SK-N-SH (cell line): ENCODE measurements at regions not wholly inside any gene's neighbourhood (a gene's known extent, or its start where the extent isn't known, plus 50 kb on each side); places are given as distances from the start of the nearest gene placed in this dataset.

ENCODE experiments used
- CTCF ChIA-PET: fragments of 300-600, 350-600 bp; formaldehyde crosslinking; extraction: SDS; loops from one replicate; lab custom pipeline; 2021; lab: Yijun Ruan, JAX
- POLR2A ChIA-PET: fragments of 350-600 bp; sonication (Branson Sonifier 250); formaldehyde crosslinking; extraction: SDS; loops from one replicate; lab custom pipeline; 2020; ENCODE audit warnings: antibody characterized with exemption, inconsistent platforms; lab: Yijun Ruan, JAX
- DNase-seq: peaks from one replicate; pipeline ENCODE4 v3.0.0; 2012
- H2AFZ ChIP-seq: fragments of 200-600 bp; sonication (generic); 2 replicates; pipeline ENCODE4 v1.8.1; 2016; ENCODE audit warnings: antibody characterized with exemption, mild to moderate bottlenecking, low read depth
- H3F3A ChIP-seq: fragments of 200-600 bp; sonication (generic); replicated peaks from 2 replicates; pipeline ENCODE3; 2016; ENCODE audit warnings: antibody characterized with exemption, mild to moderate bottlenecking; ENCODE audit not compliant: insufficient read depth
- H3K27ac ChIP-seq, 2 experiments: fragments of 200-500 bp in 1 of 2; fragments of 200-600 bp in 1 of 2; sonication (Bioruptor generic) in 1 of 2; sonication (generic), shearing (Covaris generic) in 1 of 2; 2 replicates each; pipeline versions ENCODE4 v1.5.1 to v1.6.1; 2014 to 2016; ENCODE audit warnings: low read depth in 2 of 2, inconsistent platforms in 1 of 2, low read length in 1 of 2, mild to moderate bottlenecking in 1 of 2, mixed read lengths in 1 of 2
- H3K27me3 ChIP-seq: fragments of 200-600 bp; sonication (generic), shearing (Covaris generic); 2 replicates; pipeline ENCODE4 v1.6.1; 2016; ENCODE audit warnings: mixed run types; ENCODE audit not compliant: insufficient read depth
- H3K36me3 ChIP-seq, 2 experiments: fragments of 200-500 bp in 1 of 2; fragments of 200-600 bp in 1 of 2; sonication (Bioruptor generic) in 1 of 2; sonication (generic) in 1 of 2; replicated peaks in 1 of 2; 2 replicates each; pipeline versions ENCODE3 to v1.5.1; 2014 to 2016; ENCODE audit warnings: low read length in 1 of 2, mild to moderate bottlenecking in 1 of 2; ENCODE audit not compliant: insufficient read depth in 2 of 2, control insufficient read depth in 1 of 2
- H3K4me1 ChIP-seq, 2 experiments: fragments of 200-500 bp in 1 of 2; fragments of 200-600 bp in 1 of 2; sonication (Bioruptor generic) in 1 of 2; sonication (generic), shearing (Covaris generic) in 1 of 2; 2 replicates each; pipeline versions ENCODE4 v1.5.1 to v1.6.1; 2014 to 2016; ENCODE audit warnings: low read depth in 1 of 2, low read length in 1 of 2, mixed run types in 1 of 2; ENCODE audit not compliant: insufficient read depth in 2 of 2, control insufficient read depth in 1 of 2
- H3K4me2 ChIP-seq: fragments of 200-600 bp; sonication (generic), shearing (Covaris generic); 2 replicates; pipeline ENCODE4 v1.6.1; 2017; ENCODE audit warnings: mixed run types
- H3K4me3 ChIP-seq, 2 experiments: fragments of 200-500 bp in 1 of 2; fragments of 200-600 bp in 1 of 2; sonication (Bioruptor generic) in 1 of 2; sonication (generic), shearing (Covaris generic) in 1 of 2; 2 replicates each; pipeline versions ENCODE4 v1.5.1 to v1.8.1; 2014 to 2016; ENCODE audit warnings: low read depth in 2 of 2, inconsistent platforms in 1 of 2, low read length in 1 of 2, mild to moderate bottlenecking in 1 of 2, mixed read lengths in 1 of 2, moderate library complexity in 1 of 2
- H3K79me2 ChIP-seq: fragments of 200-600 bp; sonication (generic); 2 replicates; pipeline ENCODE4 v1.8.1; 2017; ENCODE audit warnings: mild to moderate bottlenecking; ENCODE audit not compliant: insufficient read depth
- H3K9ac ChIP-seq: fragments of 200-600 bp; sonication (generic); 2 replicates; pipeline ENCODE4 v1.6.1; 2017; ENCODE audit warnings: mixed run types
- H3K9me2 ChIP-seq: fragments of 200-600 bp; sonication (generic); 2 replicates; pipeline ENCODE4 v1.6.1; 2017; ENCODE audit warnings: mixed run types
- H3K9me3 ChIP-seq: fragments of 200-600 bp; sonication (generic); 2 replicates; pipeline ENCODE4 v1.6.1; 2017; ENCODE audit warnings: mixed run types, mild to moderate bottlenecking, moderate library complexity
- H4K20me1 ChIP-seq: fragments of 200-600 bp; sonication (generic); 2 replicates; pipeline ENCODE4 v1.6.1; 2017; ENCODE audit warnings: mild to moderate bottlenecking, mixed run types; ENCODE audit not compliant: insufficient read depth
- FOSL2 ChIP-seq: IDR thresholded peaks from 2 replicates; pipeline ENCODE4 v1.4.0; 2012; ENCODE audit warnings: low read depth, mild to moderate bottlenecking, moderate library complexity, borderline replicate concordance
- FOXM1 ChIP-seq: IDR thresholded peaks from 2 replicates; pipeline ENCODE4 v1.4.0; 2012; ENCODE audit warnings: low read depth, mild to moderate bottlenecking
- GATA2 ChIP-seq: sonication (generic); formaldehyde crosslinking; IDR thresholded peaks from 2 replicates; pipeline ENCODE4 v1.5.0; 2020; ENCODE audit warnings: mild to moderate bottlenecking, missing genetic modification reagents
- IRF3 ChIP-seq: fragments of 150-350 bp; IDR thresholded peaks from 2 replicates; pipeline ENCODE4 v1.6.1; 2016; ENCODE audit warnings: mild to moderate bottlenecking, low read depth, low read length
- JUND ChIP-seq: IDR thresholded peaks from 2 replicates; pipeline ENCODE4 v1.4.0; 2012
- MEF2A ChIP-seq: IDR thresholded peaks from 2 replicates; pipeline ENCODE4 v1.4.0; 2012; ENCODE audit warnings: low read depth, borderline replicate concordance
- POLR2AphosphoS5 ChIP-seq: IDR thresholded peaks from 2 replicates; pipeline ENCODE4 v1.6.1; 2012; ENCODE audit warnings: low read depth, low read length
- RFX5 ChIP-seq: IDR thresholded peaks from 2 replicates; pipeline ENCODE4 v1.6.1; 2012; ENCODE audit warnings: mild to moderate bottlenecking, improper control_type of control experiment, low read length
- SIN3A ChIP-seq: IDR thresholded peaks from 2 replicates; pipeline ENCODE4 v1.6.1; 2012; ENCODE audit warnings: low read depth, mild to moderate bottlenecking, low read length, moderate library complexity, borderline replicate concordance
- SMC3 ChIP-seq: IDR thresholded peaks from 2 replicates; pipeline ENCODE4 v1.6.1; 2012; ENCODE audit warnings: low read depth, low read length, improper control_type of control experiment
- TEAD4 ChIP-seq: IDR thresholded peaks from 2 replicates; pipeline ENCODE4 v1.4.0; 2012; ENCODE audit warnings: mild to moderate bottlenecking, borderline replicate concordance; ENCODE audit not compliant: insufficient read depth
- USF1 ChIP-seq: IDR thresholded peaks from 2 replicates; pipeline ENCODE4 v1.4.0; 2012; ENCODE audit warnings: low read depth, borderline replicate concordance
- YY1 ChIP-seq: IDR thresholded peaks from 2 replicates; pipeline ENCODE4 v1.4.0; 2012; ENCODE audit warnings: low read depth, mild to moderate bottlenecking
- ZBTB33 ChIP-seq: IDR thresholded peaks from 2 replicates; pipeline ENCODE4 v1.4.0; 2012; ENCODE audit warnings: low read depth, borderline replicate concordance
- WGBS: methylation state at CpG from one replicate; pipeline ENCODE4 v1.1.6; 2017; ENCODE audit warnings: low lambda C conversion rate; 5-methylcytosine and 5-hydroxymethylcytosine counted together
- TF ChIP-seq, protein P1 (sequence below): IDR thresholded peaks from 2 replicates; pipeline ENCODE4; 2012
- TF ChIP-seq, protein P2 (sequence below): fragments of 200-600 bp; sonication (generic); IDR thresholded peaks from 2 replicates; pipeline ENCODE4 v1.6.1; 2017; ENCODE audit warnings: antibody characterized with exemption, mild to moderate bottlenecking, moderate library complexity
- TF ChIP-seq, protein P3 (sequence below): IDR thresholded peaks from 2 replicates; pipeline ENCODE4 v1.6.1; 2012; ENCODE audit warnings: mild to moderate bottlenecking, low read depth, low read length, moderate library complexity

DNA sequence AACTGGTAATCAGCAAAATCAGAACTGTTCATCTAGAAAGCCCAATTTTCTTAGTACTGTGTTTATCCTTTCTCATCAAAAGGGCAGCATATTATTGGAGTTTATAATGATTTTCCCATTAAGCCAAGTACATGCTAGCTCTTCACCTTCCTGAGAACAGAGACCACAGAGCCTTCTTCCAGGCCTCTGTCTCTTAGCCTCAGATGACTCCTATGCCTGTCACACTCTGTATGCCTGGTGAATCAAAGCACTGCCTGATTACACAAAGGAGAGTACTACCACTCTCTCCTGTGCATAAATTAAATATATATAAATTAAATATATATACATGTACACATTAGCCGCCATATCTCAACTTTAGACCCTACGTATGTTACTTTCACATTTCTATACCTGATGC is 636.1 kb downstream of the NTRK3 start:
- Histone ChIP-seq H3K27me3 (no peaks in the 10 kb centered on the region), H3K4me1 (no peaks in the 10 kb centered on the region), H2AFZ (no peak overlapping the region), H3K9ac (no peak overlapping the region), H3K4me3 (no peak overlapping the region), H3K27ac (no peak overlapping the region), H3K79me2 (no peaks in the 10 kb centered on the region), H3K4me2 (no peak overlapping the region), H3K9me2 (no peaks in the 10 kb centered on the region), H3K36me3 (no peaks in the 10 kb centered on the region), H4K20me1 (no peaks in the 10 kb centered on the region), H3K9me3 (no peaks in the 10 kb centered on the region), H3F3A (no peaks in the 10 kb centered on the region)
- ChIA-PET POLR2A (no interaction called here), CTCF (interaction anchor here (1.6 kb wide), 1 partner anchor 15 kb away, joined by 3 read pairs; no protein-coding TSS in a partner anchor)
- 92% methylated on average over 2 of the region's 2 CpGs for WGBS
- no peak for DNase-seq
- TF ChIP-seq FOSL2 (no peak), JUND (no peak), ZBTB33 (no peak), YY1 (no peak), RFX5 (no peak), SIN3A (no peak), TEAD4 (no peak), FOXM1 (no peak), POLR2AphosphoS5 (no peak), SMC3 (no peak), MEF2A (no peak), USF1 (no peak), IRF3 (no peak), GATA2 (CRISPR knock-in tag) (no peak)
- TF ChIP-seq, protein P1, sequence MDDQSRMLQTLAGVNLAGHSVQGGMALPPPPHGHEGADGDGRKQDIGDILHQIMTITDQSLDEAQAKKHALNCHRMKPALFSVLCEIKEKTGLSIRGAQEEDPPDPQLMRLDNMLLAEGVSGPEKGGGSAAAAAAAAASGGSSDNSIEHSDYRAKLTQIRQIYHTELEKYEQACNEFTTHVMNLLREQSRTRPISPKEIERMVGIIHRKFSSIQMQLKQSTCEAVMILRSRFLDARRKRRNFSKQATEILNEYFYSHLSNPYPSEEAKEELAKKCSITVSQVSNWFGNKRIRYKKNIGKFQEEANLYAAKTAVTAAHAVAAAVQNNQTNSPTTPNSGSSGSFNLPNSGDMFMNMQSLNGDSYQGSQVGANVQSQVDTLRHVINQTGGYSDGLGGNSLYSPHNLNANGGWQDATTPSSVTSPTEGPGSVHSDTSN: no peak
- TF ChIP-seq, protein P2, sequence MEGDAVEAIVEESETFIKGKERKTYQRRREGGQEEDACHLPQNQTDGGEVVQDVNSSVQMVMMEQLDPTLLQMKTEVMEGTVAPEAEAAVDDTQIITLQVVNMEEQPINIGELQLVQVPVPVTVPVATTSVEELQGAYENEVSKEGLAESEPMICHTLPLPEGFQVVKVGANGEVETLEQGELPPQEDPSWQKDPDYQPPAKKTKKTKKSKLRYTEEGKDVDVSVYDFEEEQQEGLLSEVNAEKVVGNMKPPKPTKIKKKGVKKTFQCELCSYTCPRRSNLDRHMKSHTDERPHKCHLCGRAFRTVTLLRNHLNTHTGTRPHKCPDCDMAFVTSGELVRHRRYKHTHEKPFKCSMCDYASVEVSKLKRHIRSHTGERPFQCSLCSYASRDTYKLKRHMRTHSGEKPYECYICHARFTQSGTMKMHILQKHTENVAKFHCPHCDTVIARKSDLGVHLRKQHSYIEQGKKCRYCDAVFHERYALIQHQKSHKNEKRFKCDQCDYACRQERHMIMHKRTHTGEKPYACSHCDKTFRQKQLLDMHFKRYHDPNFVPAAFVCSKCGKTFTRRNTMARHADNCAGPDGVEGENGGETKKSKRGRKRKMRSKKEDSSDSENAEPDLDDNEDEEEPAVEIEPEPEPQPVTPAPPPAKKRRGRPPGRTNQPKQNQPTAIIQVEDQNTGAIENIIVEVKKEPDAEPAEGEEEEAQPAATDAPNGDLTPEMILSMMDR: no peak
- TF ChIP-seq, protein P3, sequence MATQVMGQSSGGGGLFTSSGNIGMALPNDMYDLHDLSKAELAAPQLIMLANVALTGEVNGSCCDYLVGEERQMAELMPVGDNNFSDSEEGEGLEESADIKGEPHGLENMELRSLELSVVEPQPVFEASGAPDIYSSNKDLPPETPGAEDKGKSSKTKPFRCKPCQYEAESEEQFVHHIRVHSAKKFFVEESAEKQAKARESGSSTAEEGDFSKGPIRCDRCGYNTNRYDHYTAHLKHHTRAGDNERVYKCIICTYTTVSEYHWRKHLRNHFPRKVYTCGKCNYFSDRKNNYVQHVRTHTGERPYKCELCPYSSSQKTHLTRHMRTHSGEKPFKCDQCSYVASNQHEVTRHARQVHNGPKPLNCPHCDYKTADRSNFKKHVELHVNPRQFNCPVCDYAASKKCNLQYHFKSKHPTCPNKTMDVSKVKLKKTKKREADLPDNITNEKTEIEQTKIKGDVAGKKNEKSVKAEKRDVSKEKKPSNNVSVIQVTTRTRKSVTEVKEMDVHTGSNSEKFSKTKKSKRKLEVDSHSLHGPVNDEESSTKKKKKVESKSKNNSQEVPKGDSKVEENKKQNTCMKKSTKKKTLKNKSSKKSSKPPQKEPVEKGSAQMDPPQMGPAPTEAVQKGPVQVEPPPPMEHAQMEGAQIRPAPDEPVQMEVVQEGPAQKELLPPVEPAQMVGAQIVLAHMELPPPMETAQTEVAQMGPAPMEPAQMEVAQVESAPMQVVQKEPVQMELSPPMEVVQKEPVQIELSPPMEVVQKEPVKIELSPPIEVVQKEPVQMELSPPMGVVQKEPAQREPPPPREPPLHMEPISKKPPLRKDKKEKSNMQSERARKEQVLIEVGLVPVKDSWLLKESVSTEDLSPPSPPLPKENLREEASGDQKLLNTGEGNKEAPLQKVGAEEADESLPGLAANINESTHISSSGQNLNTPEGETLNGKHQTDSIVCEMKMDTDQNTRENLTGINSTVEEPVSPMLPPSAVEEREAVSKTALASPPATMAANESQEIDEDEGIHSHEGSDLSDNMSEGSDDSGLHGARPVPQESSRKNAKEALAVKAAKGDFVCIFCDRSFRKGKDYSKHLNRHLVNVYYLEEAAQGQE: no peak
